NCI-H2029 treated with DMSO at 0.1 percent for 48 hours (cell line): ENCODE measurements at regions not wholly inside any gene's neighbourhood (a gene's known extent, or its start where the extent isn't known, plus 50 kb on each side); places are given as distances from the start of the nearest gene placed in this dataset.
"Not testable (repeated sequence)": the region's sequence is repeated elsewhere in the genome, so short reads cannot be mapped to it uniquely, and the experiment has no call there.

ENCODE experiments used
- DNase-seq: peaks from one replicate; lab custom pipeline; 2025; lab: John Stamatoyannopoulos, UW

- no peak for DNase-seq
Measured at GRCh38 chr13:61358599-61358998, 57.0 kb downstream of the PCDH20 start.

DNA sequence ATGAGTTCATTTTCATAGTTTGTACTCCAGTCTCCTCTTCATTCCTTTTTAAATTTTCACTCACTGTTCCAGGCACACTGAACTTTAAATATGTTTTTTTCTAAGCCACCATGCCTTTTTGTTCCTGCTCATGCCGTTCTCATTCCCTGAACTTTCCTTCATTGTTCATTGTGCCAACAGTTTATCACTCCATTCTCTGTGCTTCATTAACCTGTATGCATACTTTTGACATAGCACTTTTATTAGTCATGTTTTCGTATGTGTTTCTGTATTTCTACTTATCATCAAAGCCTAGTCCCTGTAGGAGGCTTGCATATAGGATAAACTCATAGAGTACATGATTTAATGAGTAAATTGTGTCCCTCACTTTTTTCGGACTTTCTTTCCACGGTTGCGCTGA lies 65.3 kb downstream of the PCDH20 start:
- DNase-seq: no peak

GRCh38 chr13:61339054-61339621 lies 76.5 kb downstream of the PCDH20 start:
- DNase-seq: no peak

- no peak for DNase-seq
Measured at GRCh38 chr13:61316647-61317046, 99.0 kb downstream of the PCDH20 start.

- no peak for DNase-seq
Measured at GRCh38 chr13:61294467-61295191, 121.0 kb downstream of the PCDH20 start.

DNA sequence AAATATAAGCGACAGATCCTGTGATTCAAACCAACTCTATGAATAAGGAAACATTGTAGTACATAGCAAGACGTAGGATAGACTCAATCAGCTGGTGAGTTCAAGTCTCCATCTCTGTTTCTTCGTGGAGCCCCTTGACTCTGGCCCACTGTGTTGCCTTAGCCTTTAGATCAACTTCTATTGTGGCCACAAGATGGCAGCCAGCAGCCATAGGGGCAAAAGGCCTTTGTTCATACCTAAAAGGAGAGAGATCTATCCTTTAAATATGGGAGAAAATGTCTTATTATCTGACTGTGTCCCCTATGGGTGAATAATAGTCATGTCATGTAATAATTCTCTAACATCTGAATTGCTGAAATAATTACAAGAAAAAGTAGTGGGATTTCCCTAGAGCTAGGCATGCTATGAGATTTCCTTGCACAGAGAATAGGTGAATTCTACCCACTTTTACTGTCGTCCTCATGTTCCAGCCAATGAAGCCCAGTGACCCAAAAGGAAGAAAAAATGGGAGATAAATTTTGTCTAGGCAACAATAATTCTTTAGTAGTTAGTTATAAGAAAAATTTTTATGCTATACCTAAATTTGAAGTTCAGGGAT lies 129.4 kb downstream of the PCDH20 start:
- DNase-seq: no peak

DNA sequence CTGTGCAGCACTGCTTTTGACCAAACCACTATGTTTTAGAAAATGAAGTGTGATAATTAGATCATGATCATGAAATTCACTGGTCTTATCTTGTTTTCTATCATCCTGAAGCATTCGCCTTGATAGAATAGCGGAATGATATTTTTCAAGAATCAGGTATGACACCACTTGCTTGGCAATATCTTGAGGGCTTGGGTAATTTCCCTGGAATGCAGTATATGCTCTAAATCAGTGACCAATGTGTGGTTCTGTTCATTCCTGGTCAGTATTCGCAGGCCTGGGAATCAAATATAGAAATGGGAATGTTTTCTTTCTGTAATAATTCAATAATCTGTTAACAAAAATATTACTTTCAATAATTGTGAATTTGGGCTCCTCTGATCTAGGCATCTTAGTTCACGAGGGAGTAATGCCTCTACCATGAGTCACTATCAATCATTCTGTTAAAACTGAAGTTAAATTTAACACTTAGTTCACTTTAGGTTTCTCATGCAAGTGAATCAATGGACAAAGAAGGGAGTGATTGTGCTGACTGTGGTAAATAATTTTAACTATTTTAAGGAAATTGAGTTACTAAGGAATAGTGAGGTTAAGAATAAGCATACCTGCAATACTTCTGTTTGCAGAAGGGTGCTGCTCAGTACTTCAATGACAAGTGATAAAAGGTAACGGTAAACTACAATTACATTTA lies 137.9 kb downstream of the PCDH20 start:
- DNase-seq: no peak

DNA sequence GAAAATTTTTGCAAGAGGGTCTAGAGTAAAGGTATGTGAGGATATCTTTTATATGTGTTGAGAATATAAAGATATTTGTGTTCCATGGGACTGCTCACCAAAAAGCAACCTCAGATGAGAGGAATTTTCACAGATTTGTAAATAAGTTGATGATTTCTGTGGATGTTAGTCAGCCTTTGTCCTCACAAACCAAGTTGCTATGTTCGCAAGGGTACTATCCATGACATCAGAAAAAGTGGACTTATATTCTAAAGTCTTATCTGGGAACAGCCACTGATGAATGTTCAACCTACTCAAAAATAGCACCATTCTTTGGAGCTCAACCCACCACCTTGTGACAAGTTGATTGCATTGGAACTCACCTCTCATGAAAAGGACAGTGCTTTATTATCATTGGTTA lies 138.6 kb downstream of the PCDH20 start:
- DNase-seq: no peak

- DNase-seq: no peak
Measured at GRCh38 chr13:61276401-61276800, 139.2 kb downstream of the PCDH20 start.

- DNase-seq: no peak
Measured at GRCh38 chr13:61275736-61276135, 139.9 kb downstream of the PCDH20 start.

- DNase-seq: no peak
Measured at GRCh38 chr13:61275251-61275650, 140.4 kb downstream of the PCDH20 start.

DNA sequence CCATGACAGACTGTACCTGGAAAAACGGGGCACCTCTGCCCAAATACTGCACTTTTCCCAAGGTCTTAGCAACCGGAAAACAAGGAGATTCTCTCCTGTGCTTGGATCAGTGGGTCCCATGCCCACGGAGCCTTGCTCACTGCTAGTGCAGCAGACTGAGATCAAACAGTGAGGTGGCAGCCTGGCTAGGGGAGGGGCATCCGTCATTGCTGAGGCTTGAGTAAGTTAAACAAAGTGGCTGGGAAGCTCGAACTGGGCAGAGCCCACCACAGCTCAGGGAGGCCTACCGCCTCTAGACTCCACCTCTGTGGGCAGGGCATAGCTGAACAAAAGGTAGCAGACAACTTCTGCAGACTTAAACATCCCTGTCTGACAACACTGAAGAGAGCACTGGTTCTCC lies 148.8 kb downstream of the PCDH20 start:
- DNase-seq: not testable (repeated sequence)

- no peak for DNase-seq
Measured at GRCh38 chr13:61261746-61262472, 153.7 kb downstream of the PCDH20 start.

DNA sequence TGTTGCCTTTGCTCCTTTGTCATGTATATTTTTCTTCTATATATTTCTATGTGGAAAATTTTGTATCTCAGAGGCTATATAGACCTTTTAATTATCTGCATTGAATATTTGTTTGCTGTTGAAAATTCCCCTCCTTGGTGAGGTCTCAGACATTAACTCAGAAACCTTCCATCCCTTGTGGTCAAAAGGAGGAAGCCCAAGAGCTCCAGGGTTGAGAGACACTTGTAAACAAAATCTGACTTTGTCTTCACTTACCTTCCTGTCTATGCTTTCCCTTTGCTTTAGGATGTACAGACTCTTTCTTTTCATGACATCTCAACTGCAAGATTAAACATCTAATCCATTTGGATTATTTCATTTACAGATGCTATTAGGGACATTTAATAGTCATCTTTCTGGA lies 157.5 kb downstream of the PCDH20 start:
- no peak for DNase-seq

DNA sequence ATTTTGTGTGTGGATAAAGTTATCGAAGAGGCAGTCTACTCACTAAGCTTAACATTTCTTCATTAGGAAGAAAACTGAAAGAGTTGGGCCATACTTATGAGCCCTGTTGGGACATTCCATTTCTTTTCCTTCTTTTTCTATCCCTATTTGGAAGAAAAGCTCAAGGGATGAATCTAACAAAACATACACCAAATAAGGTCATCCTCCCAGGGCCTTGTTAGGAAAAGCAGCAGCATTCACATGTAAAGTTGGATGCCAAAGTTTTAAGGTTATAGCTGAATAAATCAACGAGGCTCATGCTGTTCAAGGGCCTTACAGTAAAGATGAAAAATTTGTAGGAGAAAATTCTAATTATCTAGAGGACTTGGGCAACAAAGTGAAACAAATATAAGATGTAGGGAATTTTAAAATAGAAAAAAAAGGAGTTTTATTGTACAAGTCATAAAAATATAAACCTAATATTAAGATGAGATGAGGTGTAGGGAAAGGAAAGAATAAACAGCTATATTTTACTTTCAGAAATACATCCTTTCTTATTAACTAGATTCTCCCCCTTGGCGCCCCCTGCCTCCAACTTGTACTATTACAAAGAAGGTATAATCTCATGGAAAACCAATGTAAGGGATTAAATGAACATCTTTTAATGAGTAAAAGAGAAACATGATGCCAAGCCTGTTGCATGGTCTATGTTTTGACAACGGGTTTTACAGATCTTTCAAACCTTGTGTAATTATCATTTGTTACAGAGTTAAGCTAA lies 160.4 kb downstream of the PCDH20 start:
- DNase-seq: no peak

DNA sequence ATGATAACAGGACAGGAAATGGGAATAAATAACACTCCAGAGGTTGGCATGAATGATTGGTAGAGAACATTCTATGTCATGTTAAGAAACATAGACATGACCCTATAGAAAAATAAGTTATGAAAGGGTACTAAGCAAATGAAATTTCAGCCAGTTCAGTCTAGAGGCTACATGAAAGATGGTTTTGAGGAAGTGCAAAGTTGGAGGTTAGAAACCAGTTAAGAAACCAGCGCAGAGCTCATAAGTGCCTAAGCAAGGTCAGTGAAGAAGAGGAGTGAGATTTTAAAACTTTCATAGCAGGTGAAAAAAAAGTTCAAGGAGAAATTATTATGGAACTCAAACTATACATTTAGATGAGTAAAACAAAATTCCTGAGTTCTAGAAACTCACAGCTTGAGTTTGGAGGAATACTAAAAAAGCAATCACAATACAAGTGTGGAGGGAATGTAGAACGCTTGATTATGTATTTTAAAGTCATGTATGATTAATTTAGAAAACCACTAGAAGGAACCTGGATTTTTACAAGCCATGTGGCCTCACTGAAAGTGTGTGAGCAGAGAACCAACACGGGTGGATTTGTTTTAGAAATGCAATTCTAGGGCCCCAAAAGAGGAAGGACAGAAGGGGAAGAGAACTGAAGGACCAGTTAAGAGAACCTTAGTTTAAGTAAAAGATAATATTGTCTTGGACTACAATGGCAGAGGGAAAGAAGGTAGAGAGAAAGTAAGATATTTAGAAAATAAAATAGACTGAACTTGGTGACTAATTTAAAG lies 162.4 kb downstream of the PCDH20 start:
- DNase-seq: no peak

- DNase-seq: no peak
Measured at GRCh38 chr13:61252213-61252612, 163.4 kb downstream of the PCDH20 start.

GRCh38 chr13:61247149-61247936 lies 168.3 kb downstream of the PCDH20 start:
- no peak for DNase-seq

GRCh38 chr13:61246351-61246750 lies 169.3 kb downstream of the PCDH20 start:
- no peak for DNase-seq

GRCh38 chr13:61215601-61216000 lies 200.0 kb downstream of the PCDH20 start:
- DNase-seq: no peak
